Activated T-cell treated with anti-CD3 and anti-CD28 coated beads, Interleukin-2, amount 50 U/mL, for 48 hours (primary cell): ENCODE measurements at regions not wholly inside any gene's neighbourhood (a gene's known extent, or its start where the extent isn't known, plus 50 kb on each side); places are given as distances from the start of the nearest gene placed in this dataset.

Experiments used
- DNase-seq, 2 experiments: peaks; one replicate each; pipeline ENCODE4 v3.0.0-alpha.2; 2020

- DNase-seq = no peak
Observed at GRCh38 chr15:31925541-31925940, 104.8 kb upstream of the CHRNA7 start.

- peak; percentile 43 to 54 for DNase-seq
Observed at GRCh38 chr15:31930967-31931366, 99.3 kb upstream of the CHRNA7 start.

GRCh38 chr15:31932576-31932975 lies 97.7 kb upstream of the CHRNA7 start:
- no peak for DNase-seq

- no peak for DNase-seq
Observed at GRCh38 chr15:31934821-31935220, 95.5 kb upstream of the CHRNA7 start.

GRCh38 chr15:31953478-31953877 lies 76.8 kb upstream of the CHRNA7 start:
- no peak for DNase-seq

GRCh38 chr15:31954374-31955172 lies 75.7 kb upstream of the CHRNA7 start:
- no peak for DNase-seq

- no peak for DNase-seq
Observed at GRCh38 chr15:31955734-31956133, 74.6 kb upstream of the CHRNA7 start.

GRCh38 chr15:31957581-31957980 lies 72.7 kb upstream of the CHRNA7 start:
- DNase-seq = no peak

GRCh38 chr15:31964586-31965307 lies 65.6 kb upstream of the CHRNA7 start:
- DNase-seq = no peak

- DNase-seq = no peak
Observed at GRCh38 chr15:31970007-31970406, 60.3 kb upstream of the CHRNA7 start.

- DNase-seq = no peak
Observed at GRCh38 chr15:31973197-31973596, 57.1 kb upstream of the CHRNA7 start.

- DNase-seq = no peak
Observed at GRCh38 chr15:31974154-31974794, 56.0 kb upstream of the CHRNA7 start.

- DNase-seq = peak; percentile 42 to 48
Observed at GRCh38 chr15:31974855-31975829, 55.2 kb upstream of the CHRNA7 start.

GRCh38 chr15:31975830-31976229 lies 54.5 kb upstream of the CHRNA7 start:
- peak in 1 of 2 experiments; percentile 35 for DNase-seq

GRCh38 chr15:31977138-31977537 lies 53.2 kb upstream of the CHRNA7 start:
- DNase-seq = no peak

GRCh38 chr15:31977812-31978661 lies 52.3 kb upstream of the CHRNA7 start:
- peak; percentile 67 to 78 for DNase-seq
